GM12865 (cell line): ENCODE measurements at regions not wholly inside any gene's neighbourhood (a gene's known extent, or its start where the extent isn't known, plus 50 kb on each side); places are given as distances from the start of the nearest gene placed in this dataset.

Source experiments
- DNase-seq: peaks from one replicate; pipeline ENCODE4 v3.0.0; 2010; ENCODE audit warnings: low read depth
- H3K4me3 ChIP-seq: 2 replicates; pipeline ENCODE4 v1.5.1; 2011; ENCODE audit warnings: mild to moderate bottlenecking, low read depth, low read length, control low read depth
- TF ChIP-seq, protein P1 (sequence below): IDR thresholded peaks from 2 replicates; pipeline ENCODE4 v1.5.1; 2011; ENCODE audit warnings: low read length, control low read depth, low read depth, inconsistent platforms; ENCODE audit not compliant: insufficient read depth; ENCODE audit errors: missing control alignments

DNA sequence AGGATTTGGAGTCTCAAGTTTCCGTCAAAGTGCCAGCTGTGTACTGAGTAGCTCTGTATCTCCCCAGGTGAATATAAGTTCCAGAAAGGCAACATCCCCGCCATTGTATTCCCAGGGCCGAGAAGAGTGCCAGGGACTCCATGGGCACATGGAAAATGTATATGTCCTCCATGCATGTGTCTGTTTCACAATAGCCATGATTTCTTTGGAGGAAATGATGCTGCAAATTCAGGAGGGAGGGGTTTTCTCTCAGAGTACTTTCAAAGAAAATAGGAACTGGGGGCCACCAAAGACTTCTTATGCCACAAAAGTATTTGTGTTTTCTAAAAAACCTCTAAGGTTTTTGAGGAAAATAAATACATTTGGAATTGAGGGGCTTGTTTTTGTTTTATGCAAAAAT lies 524.6 kb downstream of the BNC2 start:
- no peak overlapping the region for H3K4me3 ChIP-seq
- TF ChIP-seq, protein P1, sequence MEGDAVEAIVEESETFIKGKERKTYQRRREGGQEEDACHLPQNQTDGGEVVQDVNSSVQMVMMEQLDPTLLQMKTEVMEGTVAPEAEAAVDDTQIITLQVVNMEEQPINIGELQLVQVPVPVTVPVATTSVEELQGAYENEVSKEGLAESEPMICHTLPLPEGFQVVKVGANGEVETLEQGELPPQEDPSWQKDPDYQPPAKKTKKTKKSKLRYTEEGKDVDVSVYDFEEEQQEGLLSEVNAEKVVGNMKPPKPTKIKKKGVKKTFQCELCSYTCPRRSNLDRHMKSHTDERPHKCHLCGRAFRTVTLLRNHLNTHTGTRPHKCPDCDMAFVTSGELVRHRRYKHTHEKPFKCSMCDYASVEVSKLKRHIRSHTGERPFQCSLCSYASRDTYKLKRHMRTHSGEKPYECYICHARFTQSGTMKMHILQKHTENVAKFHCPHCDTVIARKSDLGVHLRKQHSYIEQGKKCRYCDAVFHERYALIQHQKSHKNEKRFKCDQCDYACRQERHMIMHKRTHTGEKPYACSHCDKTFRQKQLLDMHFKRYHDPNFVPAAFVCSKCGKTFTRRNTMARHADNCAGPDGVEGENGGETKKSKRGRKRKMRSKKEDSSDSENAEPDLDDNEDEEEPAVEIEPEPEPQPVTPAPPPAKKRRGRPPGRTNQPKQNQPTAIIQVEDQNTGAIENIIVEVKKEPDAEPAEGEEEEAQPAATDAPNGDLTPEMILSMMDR: no peak
- no peak for DNase-seq

DNA sequence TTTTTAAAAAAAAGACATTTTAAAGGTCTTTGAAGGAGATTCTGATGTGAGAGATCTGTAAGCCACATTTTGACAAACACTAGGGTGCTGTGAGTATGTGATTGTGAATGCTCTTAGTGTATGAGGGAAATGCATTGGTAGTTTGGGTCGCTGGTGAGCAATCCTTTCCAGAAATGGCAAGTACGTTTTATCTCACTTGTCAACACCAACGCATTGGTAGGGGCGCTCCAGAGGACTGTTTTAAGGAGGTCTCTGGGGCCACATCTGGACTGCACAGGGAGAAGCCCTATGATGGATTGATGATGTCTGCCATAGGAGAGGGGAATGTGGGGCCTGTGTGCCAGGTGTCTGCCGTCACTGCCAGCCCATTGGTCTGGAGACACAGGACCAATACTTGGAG lies 522.6 kb downstream of the BNC2 start:
- TF ChIP-seq, protein P1: no peak
- no peak overlapping the region for H3K4me3 ChIP-seq
- DNase-seq: no peak

DNA sequence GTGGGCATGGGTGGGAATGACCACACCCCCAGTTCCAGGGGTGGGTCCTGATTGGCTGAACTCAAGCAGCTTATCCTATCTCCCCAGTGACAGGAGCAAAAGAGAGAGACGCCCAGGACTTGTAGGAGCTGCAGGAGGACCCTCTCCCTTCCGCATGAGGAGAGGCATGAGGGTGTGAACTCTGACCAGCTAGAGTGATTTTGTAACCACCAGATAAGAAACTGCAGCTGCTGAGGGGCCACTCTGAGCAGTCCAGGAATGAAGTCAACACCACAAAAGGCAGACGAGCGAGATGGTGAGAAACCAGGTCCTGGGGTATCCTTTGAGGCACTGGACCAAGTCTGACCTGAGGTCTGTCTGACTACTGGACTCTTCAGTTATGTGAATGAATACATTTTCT lies 521.9 kb downstream of the BNC2 start:
- no peak for DNase-seq
- no peak overlapping the region for H3K4me3 ChIP-seq
- TF ChIP-seq, protein P1: no peak

DNA sequence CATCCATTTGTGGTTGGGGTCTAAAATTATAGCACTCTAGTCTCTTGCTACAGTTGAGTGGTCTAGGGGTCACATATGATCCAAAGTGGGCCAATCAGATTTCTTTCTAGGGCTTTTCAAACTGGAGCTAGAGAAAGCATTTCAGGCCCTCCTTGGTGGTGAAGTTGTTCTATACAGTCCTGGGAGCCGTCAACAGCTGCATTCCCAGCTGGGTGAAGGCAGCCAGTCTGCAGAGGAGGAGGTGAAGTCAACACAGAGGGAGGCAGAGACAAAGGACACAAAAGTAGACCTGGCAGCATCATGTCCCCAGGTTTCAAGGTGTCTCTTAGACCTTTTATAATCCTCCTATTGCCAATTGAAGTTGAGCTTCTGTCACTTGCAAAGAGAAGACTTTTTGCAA lies 518.2 kb downstream of the BNC2 start:
- H3K4me3 ChIP-seq: no peak overlapping the region
- no peak for DNase-seq
- TF ChIP-seq, protein P1: no peak

DNA sequence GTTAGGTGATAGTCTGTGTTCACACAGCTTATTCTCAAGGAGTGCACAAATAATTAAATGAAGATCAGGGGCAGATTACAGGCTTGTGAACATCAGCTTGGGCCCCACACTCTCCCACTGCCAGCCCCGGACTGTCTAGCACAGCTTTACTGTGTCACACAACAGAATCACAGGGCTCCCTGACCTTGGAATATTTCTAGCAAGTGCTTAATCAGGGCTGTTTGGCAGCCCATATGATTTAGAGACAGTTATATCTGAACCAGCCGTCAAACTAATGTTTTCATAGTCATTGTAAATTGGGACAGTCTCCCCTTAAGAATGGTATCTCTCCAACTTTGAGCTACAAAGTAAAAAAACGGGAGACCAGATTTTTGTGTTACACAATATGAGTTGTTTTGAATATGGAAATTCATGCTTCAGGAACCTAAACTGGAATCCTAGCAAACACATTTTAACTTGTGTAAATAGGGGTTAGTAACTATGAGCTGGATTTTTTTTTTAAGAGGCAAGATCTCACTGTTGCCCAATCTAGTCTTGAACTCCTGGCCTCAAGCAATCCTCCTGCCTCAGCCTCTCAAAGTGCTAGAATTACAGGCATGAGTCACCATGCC lies 517.6 kb downstream of the BNC2 start:
- no peak for DNase-seq
- no peak overlapping the region for H3K4me3 ChIP-seq
- TF ChIP-seq, protein P1: no peak

DNA sequence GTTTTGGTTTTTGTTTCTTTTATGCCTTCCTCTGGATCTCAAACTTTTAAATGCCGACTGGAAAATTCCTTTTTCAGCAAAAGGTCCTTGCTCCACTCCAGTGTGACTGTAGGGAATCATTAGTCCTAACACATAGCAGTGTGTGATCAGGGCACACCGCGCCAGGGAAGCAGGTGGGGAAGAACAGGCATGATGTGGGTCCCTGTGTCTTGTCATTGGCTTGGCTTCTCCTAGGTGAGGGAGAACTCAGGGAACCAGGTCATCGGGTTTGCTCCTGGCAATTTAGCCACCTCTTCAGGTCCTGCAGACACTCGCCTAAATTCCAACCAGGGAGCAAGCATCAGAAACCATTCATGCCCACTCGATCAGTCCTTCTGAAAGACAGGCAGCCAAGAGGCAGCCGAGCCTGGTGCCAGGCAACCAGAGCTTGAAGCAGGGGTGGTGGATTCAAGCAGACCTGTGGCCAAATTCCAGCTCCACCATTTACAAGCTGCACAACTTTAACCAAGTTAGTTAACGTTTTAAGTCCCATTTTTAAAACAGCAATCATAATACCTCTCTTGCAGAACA lies 514.2 kb downstream of the BNC2 start:
- TF ChIP-seq, protein P1: no peak
- DNase-seq: no peak
- peak overlapping the region; percentile 4 for H3K4me3 ChIP-seq

DNA sequence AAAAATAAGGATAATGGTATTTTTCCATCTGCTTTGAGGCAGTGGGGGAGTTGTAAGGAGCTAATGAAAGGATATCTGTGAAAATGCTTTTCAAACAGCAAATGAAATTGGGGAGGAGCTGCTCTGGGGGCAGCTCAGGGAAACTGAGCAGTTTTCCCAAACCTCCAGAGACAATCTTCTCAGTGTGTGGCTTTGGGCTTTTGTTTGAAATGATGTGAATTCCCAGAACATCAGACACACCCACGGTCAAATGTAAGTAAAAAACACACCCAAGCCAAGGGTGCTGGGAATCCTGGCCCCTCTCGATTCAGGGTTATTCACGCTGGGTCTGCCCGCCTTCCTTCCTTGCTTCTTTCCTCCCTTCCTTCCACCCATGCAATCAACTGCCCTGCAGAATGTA lies 512.6 kb downstream of the BNC2 start:
- TF ChIP-seq, protein P1: no peak
- H3K4me3 ChIP-seq: no peak overlapping the region
- DNase-seq: no peak
